RWPE1 (cell line): ENCODE measurements at regions not wholly inside any gene's neighbourhood (a gene's known extent, or its start where the extent isn't known, plus 50 kb on each side); places are given as distances from the start of the nearest gene placed in this dataset.

Experiments used
- CTCF ChIA-PET: fragments of 350-600 bp; sonication (Branson Sonifier 250); formaldehyde crosslinking; extraction: SDS; loops from one replicate; lab custom pipeline; 2021; lab: Yijun Ruan, JAX
- POLR2A ChIA-PET: fragments of 400-600 bp; formaldehyde crosslinking; extraction: SDS; loops from one replicate; lab custom pipeline; 2020; ENCODE audit warnings: antibody characterized with exemption; ENCODE audit not compliant: low non-redundant PET; lab: Yijun Ruan, JAX
- DNase-seq: peaks from one replicate; pipeline ENCODE4 v3.0.0; 2012; ENCODE audit warnings: low spot score
- H3K27ac ChIP-seq: fragments of 450-650 bp; 2 replicates; pipeline ENCODE4 v1.5.1; 2017
- TF ChIP-seq, protein P1 (sequence below): fragments of 450-650 bp; conservative IDR thresholded peaks from 2 replicates; pipeline ENCODE4 v1.5.1; 2017; ENCODE audit warnings: low read depth, mild to moderate bottlenecking

DNA sequence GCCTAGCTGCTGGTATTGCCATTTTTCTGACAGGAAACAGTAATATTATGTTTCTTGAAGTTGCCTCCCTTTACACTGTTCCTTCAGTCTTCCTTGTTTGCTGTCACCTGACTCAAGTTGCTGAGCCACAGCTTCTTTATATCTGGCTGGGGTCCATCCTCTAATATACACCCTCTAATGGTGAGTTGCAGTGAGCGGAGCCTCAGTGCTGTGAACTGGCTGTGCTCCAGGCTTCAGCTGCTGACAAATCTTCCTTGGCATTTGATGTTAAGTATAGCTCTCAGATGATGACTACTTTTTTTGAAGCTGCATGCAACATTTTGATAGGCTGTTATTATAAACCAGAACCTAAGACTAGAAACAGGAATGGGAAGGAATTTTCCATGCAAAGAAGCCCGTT, 366.7 kb downstream of the NUP35 start:
- TF ChIP-seq, protein P1, sequence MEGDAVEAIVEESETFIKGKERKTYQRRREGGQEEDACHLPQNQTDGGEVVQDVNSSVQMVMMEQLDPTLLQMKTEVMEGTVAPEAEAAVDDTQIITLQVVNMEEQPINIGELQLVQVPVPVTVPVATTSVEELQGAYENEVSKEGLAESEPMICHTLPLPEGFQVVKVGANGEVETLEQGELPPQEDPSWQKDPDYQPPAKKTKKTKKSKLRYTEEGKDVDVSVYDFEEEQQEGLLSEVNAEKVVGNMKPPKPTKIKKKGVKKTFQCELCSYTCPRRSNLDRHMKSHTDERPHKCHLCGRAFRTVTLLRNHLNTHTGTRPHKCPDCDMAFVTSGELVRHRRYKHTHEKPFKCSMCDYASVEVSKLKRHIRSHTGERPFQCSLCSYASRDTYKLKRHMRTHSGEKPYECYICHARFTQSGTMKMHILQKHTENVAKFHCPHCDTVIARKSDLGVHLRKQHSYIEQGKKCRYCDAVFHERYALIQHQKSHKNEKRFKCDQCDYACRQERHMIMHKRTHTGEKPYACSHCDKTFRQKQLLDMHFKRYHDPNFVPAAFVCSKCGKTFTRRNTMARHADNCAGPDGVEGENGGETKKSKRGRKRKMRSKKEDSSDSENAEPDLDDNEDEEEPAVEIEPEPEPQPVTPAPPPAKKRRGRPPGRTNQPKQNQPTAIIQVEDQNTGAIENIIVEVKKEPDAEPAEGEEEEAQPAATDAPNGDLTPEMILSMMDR = no peak
- ChIA-PET CTCF (interaction anchor here (0.7 kb wide), 1 partner anchor 689 kb away, joined by 3 read pairs; no protein-coding TSS in a partner anchor), POLR2A (no interaction called here)
- H3K27ac ChIP-seq = no peak overlapping the region
- no peak for DNase-seq

DNA sequence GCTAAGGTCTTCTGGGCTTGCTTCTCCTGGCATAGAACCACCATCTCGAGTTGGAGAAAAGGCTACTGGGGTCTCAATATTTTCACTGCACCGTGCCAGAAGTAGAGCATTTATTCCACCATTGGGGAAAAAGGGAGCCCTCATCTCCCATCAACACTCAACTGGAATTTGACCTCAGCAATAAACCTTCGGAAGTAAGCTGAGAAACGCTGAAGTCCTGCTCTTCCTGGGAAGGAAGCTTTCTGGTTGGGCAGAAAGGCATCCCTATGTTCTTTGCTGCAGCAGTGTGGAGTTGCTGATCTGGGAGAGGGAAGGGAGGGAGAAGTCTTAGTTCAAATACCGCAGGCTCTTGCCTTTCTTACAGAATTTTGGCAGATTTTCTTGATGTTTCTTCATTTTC, 368.8 kb downstream of the NUP35 start:
- no peak for DNase-seq
- POLR2A ChIA-PET = no interaction called here
- CTCF ChIA-PET = no interaction called here
- TF ChIP-seq, protein P1 = no peak
- H3K27ac ChIP-seq = no peak overlapping the region

DNA sequence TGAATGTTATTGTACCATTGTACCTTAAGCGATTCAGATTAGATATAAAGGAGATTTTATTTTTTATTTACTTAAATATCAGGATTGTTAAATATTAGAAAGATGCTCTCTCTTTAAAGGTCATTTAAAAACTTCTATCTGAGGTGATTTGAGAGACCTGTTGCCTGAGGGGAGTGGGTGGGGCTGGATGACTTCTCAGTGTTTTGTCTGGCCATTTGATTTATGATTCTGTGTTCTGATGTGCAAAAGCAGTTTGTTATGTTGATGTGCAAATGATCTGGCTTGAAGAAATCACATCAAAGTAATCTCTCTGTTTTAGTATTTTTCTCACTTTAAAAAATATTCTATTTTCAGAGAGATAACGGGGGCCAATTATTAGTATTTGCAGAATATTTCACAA, 370.8 kb downstream of the NUP35 start:
- H3K27ac ChIP-seq = no peak overlapping the region
- CTCF ChIA-PET = no interaction called here
- POLR2A ChIA-PET = no interaction called here
- TF ChIP-seq, protein P1 = no peak
- no peak for DNase-seq

DNA sequence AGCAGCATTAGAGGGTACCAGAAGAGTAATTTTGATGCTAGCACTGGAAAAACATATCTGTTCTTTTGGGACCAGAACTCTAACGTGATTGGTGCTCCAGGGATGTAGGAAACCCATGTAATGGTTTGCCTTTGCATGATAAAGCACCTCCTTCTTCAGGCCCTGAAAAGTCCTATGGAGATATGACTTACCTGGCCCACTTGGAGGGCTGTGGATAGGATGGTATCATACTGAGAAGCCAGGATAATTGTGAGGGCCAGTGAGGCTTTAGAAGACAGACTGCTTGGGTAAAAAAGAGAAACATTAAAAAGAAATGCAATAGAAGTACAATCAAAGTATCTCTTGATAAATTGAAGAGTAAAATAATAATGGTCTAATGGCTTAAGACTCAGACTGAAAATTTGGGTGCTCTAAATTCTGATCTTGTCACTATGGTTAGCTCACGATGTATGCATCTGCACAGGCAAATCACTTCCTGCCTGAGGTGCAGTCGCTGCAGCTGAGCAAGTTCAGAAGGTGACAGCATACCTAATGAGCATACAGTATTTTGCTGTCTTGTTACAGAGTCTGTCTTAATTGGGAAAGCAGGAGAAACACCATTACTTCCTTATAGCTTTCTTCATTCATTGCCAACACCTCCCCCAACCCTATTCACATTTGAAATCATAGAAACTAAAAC, 371.5 kb downstream of the NUP35 start:
- POLR2A ChIA-PET = no interaction called here
- CTCF ChIA-PET = no interaction called here
- DNase-seq = no peak
- no peak overlapping the region for H3K27ac ChIP-seq
- TF ChIP-seq, protein P1 = no peak

DNA sequence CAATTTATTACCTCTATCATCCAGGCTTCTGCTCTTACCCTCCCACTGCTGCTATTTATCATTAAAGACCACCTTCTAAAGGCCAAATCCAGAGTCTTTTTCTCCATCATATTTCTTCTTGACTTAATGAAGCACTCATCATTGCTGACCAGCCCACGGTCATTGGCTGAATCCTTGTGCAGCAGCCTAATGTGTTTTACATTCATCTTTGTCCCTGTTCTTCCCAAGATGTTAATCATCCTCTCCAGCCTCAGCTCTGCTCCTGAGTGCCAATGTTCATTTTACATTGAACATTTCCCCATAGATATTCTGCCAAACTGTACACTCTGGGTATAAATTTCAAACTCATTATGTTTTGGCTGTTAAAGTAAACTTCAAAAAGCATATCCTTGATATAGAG, 373.6 kb downstream of the NUP35 start:
- TF ChIP-seq, protein P1 = no peak
- ChIA-PET POLR2A (no interaction called here), CTCF (interaction anchor here (0.6 kb wide), 1 partner anchor 30 kb away, joined by 3 read pairs; no protein-coding TSS in a partner anchor)
- no peak overlapping the region for H3K27ac ChIP-seq
- no peak for DNase-seq

DNA sequence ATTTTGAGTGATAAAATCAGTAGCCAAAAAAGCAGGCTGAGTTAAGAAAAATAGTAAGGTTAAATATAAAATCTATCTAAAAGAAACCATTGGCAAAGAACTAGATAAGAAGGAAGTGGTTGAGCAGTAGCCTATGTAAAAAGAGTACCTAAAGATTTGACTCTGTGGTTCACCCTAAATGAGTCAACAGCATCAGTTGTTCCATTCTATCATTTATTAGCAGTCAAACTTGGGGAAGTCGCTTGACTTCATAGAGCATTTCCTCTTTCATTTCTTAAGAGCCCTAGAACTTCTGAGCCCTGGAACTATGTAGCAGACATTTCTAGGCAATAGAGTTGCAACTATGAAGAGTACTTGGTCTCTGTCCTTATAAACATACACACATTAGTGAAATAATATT, 381.7 kb downstream of the NUP35 start:
- DNase-seq = no peak
- ChIA-PET CTCF (no interaction called here), POLR2A (no interaction called here)

More for the DNA sequence above, 381.7 kb downstream of the NUP35 start:
- TF ChIP-seq, protein P1 = no peak
- H3K27ac ChIP-seq = no peak overlapping the region
